HepG2 (cell line): ENCODE measurements at regions not wholly inside any gene's neighbourhood (a gene's known extent, or its start where the extent isn't known, plus 50 kb on each side); places are given as distances from the start of the nearest gene placed in this dataset.

Source experiments
- ATAC-seq: fragments of 200-7000 bp; cut with Tn5 transposase; 3 replicates; pipeline ENCODE4 v1.9.1; 2020; ENCODE audit warnings: mild to moderate bottlenecking, moderate library complexity
- BruUV-seq: library from RNA; stranded (reverse); fragments of 400-500 nt; replicated peaks from 2 replicates; lab custom pipeline; 2021; lab: Mats Ljungman, UMichigan
- CTCF ChIA-PET: fragments of 300-600 bp; formaldehyde crosslinking; extraction: SDS; loops from one replicate; lab custom pipeline; 2021; ENCODE audit warnings: low total read pairs, inconsistent platforms, low intra/inter-chr PET ratio; lab: Yijun Ruan, JAX
- POLR2A ChIA-PET: fragments of 350-600 bp; sonication (Branson Sonifier 250); formaldehyde crosslinking; loops from one replicate; lab custom pipeline; 2020; ENCODE audit warnings: antibody characterized with exemption, inconsistent platforms; lab: Yijun Ruan, JAX
- DNase-seq: peaks from one replicate; pipeline ENCODE4 v3.0.0-alpha.2; 2015; ENCODE audit warnings: low spot score
- FAIRE-seq: peaks from 3 replicates; lab custom pipeline; 2011; peaks lifted over from hg19 to GRCh38; lab: Jason Lieb, UNC
- H2AFZ ChIP-seq: one replicate; pipeline ENCODE4 v1.6.1; 2011; ENCODE audit warnings: low read length, inconsistent platforms
- H3K27ac ChIP-seq: fragments of 300-600 bp; 3 replicates; pipeline ENCODE4 v1.8.0; 2011; ENCODE audit warnings: mixed run types, mild to moderate bottlenecking, mixed read lengths, low read length, inconsistent platforms; ENCODE audit not compliant: insufficient read depth; ENCODE audit errors: extremely low read length
- H3K27me3 ChIP-seq, 2 experiments: fragments of 200-600 bp in 1 of 2; 2 replicates in 1 of 2; 3 replicates in 1 of 2; pipeline versions ENCODE4 v1.6.0 to v1.8.0; 2011; ENCODE audit warnings: low read length in 2 of 2, mild to moderate bottlenecking in 2 of 2, moderate library complexity in 2 of 2, inconsistent platforms in 1 of 2; ENCODE audit not compliant: insufficient read depth in 2 of 2, control insufficient read depth in 1 of 2
- H3K36me3 ChIP-seq, 2 experiments: fragments of 200-600 bp in 1 of 2; replicated peaks in 1 of 2; 2 replicates in 1 of 2; 3 replicates in 1 of 2; pipeline versions ENCODE4 v1.5.1 to v1.8.0; 2011; ENCODE audit warnings: low read length in 2 of 2, inconsistent platforms in 1 of 2; ENCODE audit not compliant: insufficient read depth in 2 of 2, control insufficient read depth in 1 of 2
- H3K4me1 ChIP-seq: 2 replicates; pipeline ENCODE4 v1.5.1; 2012; ENCODE audit warnings: low read length, inconsistent platforms; ENCODE audit not compliant: insufficient read depth
- H3K4me2 ChIP-seq: 2 replicates; pipeline ENCODE4 v1.6.0; 2011; ENCODE audit warnings: low read depth, low read length, inconsistent platforms
- H3K4me3 ChIP-seq, 3 experiments: fragments of 200-600 bp in 1 of 3; sonication (generic), shearing (Covaris generic) in 1 of 3; replicated peaks in 1 of 3; 2 replicates each; pipeline ENCODE4 v1.5.1; 2011 to 2016; ENCODE audit warnings: low read length in 3 of 3, inconsistent platforms in 2 of 3, low read depth in 2 of 3, mild to moderate bottlenecking in 2 of 3, control low read depth in 1 of 3, mixed read lengths in 1 of 3; ENCODE audit not compliant: insufficient read depth in 1 of 3
- H3K79me2 ChIP-seq: one replicate; pipeline ENCODE4 v1.6.1; 2011; ENCODE audit warnings: low read length, inconsistent platforms; ENCODE audit not compliant: insufficient read depth
- H3K9ac ChIP-seq: 2 replicates; pipeline ENCODE4 v1.6.0; 2011; ENCODE audit warnings: mild to moderate bottlenecking, low read depth, low read length, inconsistent platforms; ENCODE audit not compliant: insufficient read depth
- H3K9me3 ChIP-seq: 2 replicates; pipeline ENCODE4 v1.5.1; 2012; ENCODE audit warnings: mild to moderate bottlenecking, low read length
- H4K20me1 ChIP-seq: 2 replicates; pipeline ENCODE4 v1.6.0; 2011; ENCODE audit warnings: inconsistent platforms, mild to moderate bottlenecking, low read length, moderate library complexity; ENCODE audit not compliant: insufficient read depth
- CSRNP2 ChIP-seq: sonication (generic); formaldehyde crosslinking; conservative IDR thresholded peaks from 2 replicates; pipeline ENCODE4 v1.8.0; 2022; ENCODE audit warnings: low read depth, missing genetic modification reagents
- HMG20B ChIP-seq: conservative IDR thresholded peaks from 2 replicates; pipeline ENCODE4 v1.6.1; 2016; ENCODE audit warnings: missing genetic modification reagents, missing compliant biosample characterization
- SNAI1 ChIP-seq: sonication (generic); formaldehyde crosslinking; IDR thresholded peaks from 2 replicates; pipeline ENCODE4 v1.5.0; 2020; ENCODE audit warnings: mild to moderate bottlenecking, missing genetic modification reagents, borderline replicate concordance
- SNAPC4 ChIP-seq: sonication (generic); formaldehyde crosslinking; IDR thresholded peaks from 2 replicates; pipeline ENCODE4 v1.4.0; 2020; ENCODE audit warnings: mild to moderate bottlenecking, missing genetic modification reagents
- ZNF143 ChIP-seq: sonication (generic); formaldehyde crosslinking; IDR thresholded peaks from 2 replicates; pipeline ENCODE4 v1.4.0; 2020; ENCODE audit warnings: missing genetic modification reagents
- ZNF274 ChIP-seq: sonication (generic); formaldehyde crosslinking; IDR thresholded peaks from 2 replicates; pipeline ENCODE4 v1.5.1; 2020; ENCODE audit warnings: mild to moderate bottlenecking, missing genetic modification reagents
- ZNF44 ChIP-seq: sonication (generic); formaldehyde crosslinking; IDR thresholded peaks from 2 replicates; pipeline ENCODE4 v1.5.1; 2020; ENCODE audit warnings: mild to moderate bottlenecking, missing genetic modification reagents
- ZNF513 ChIP-seq: sonication (generic); formaldehyde crosslinking; conservative IDR thresholded peaks from 2 replicates; pipeline ENCODE4 v1.5.0; 2020; ENCODE audit warnings: missing genetic modification reagents
- WGBS: methylation state at CpG from one replicate; pipeline ENCODE4 v1.1.6; 2017; ENCODE audit warnings: low lambda C conversion rate; 5-methylcytosine and 5-hydroxymethylcytosine counted together
- in situ Hi-C: cut with HindIII; loops from 2 replicates; pipeline ENCODE4 v1.10.0; 2017; ENCODE audit warnings: low pct_unique_long_range_greater_than_20kb; ENCODE audit not compliant: extremely low pct_ligation_motif_present
- intact Hi-C: fragments of 100-400 bp; cut with micrococcal nuclease; formaldehyde crosslinking; loops from one replicate; pipeline ENCODE4 v1.10.0; 2022; ENCODE audit not compliant: unreplicated experiment

GRCh38 chr10:36220151-36220550 is 578.1 kb upstream of the FZD8 start:
- ChIA-PET POLR2A (no interaction called here), CTCF (no interaction called here)
- DNase-seq (no peak), ATAC-seq (no peak), FAIRE-seq (no peak)
- Histone ChIP-seq H4K20me1 (no peaks in the 10 kb centered on the region), H3K27me3 (no peaks in the 10 kb centered on the region), H3K4me2 (no peak overlapping the region), H3K9ac (no peak overlapping the region), H3K4me3 (no peak overlapping the region), H3K27ac (no peak overlapping the region), H2AFZ (no peak overlapping the region), H3K4me1 (no peaks in the 10 kb centered on the region), H3K9me3 (no peaks in the 10 kb centered on the region), H3K36me3 (no peaks in the 10 kb centered on the region), H3K79me2 (no peaks in the 10 kb centered on the region)
- intact Hi-C loops, result no loop called here
- BruUV-seq, result no TSS peak
- 0% methylated on average over 1 of the region's 1 CpG for WGBS
- TF ChIP-seq CSRNP2 (CRISPR knock-in tag) (no peak), ZNF44 (CRISPR knock-in tag) (no peak), ZNF513 (CRISPR knock-in tag) (no peak), ZNF274 (no peak), SNAPC4 (no peak), SNAI1 (no peak), HMG20B (CRISPR knock-in tag) (no peak), ZNF143 (CRISPR knock-in tag) (no peak)
- in situ Hi-C loops, result no loop called here
